Testis (tissue), 2 donors: ENCODE measurements at regions not wholly inside any gene's neighbourhood (a gene's known extent, or its start where the extent isn't known, plus 50 kb on each side); places are given as distances from the start of the nearest gene placed in this dataset.

ENCODE experiments used
- CTCF ChIP-seq, 3 experiments: fragments of 450-650 bp in 2 of 3; fragments of 200-600 bp in 1 of 3; sonication (generic) in 1 of 3; IDR thresholded peaks; one replicate each; pipeline ENCODE4 v1.5.1; 2016 to 2019; ENCODE audit warnings: antibody characterized with exemption in 3 of 3, mild to moderate bottlenecking in 2 of 3, moderate library complexity in 1 of 3
- POLR2A ChIP-seq: fragments of 450-650 bp; IDR thresholded peaks from one replicate; pipeline ENCODE4 v1.6.1; 2017; ENCODE audit warnings: antibody characterized with exemption, mild to moderate bottlenecking, moderate library complexity

GRCh38 chr6:9554806-9555205 lies 860.1 kb downstream of the TFAP2A start:
- TF ChIP-seq POLR2A (no peak), CTCF (IDR thresholded peaks at IDR 0.05) (no peak)
